ENCODE measurements at regions not wholly inside any gene's neighbourhood (a gene's known extent, or its start where the extent isn't known, plus 50 kb on each side); places are given as distances from the start of the nearest gene placed in this dataset.

- no peak for DNase-seq
Measured at GRCh38 chr1:34331020-34331926, 154.6 kb downstream of the C1orf94 start.

- no peak for DNase-seq
Measured at GRCh38 chr1:34332996-34333395, 156.3 kb downstream of the C1orf94 start.

DNA sequence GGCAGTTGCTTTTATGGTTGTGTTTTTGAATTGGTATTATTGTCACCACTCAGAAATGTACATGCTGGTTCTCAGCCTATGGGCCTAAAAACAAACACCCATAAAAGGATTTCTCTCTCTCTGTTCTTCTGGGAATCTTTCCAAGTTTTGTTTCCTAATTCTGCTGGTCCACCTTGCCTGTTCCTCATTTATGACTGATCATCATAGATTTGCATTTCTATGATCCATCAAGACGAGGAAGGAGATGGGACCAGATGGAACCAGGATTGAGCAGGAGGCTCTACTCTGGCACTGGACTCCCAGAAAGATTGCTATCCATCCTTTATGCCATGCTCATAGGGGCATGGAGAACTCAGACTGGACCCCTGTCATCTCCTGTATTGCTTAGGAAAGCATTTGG lies 162.2 kb downstream of the C1orf94 start:
- DNase-seq, result no peak

- DNase-seq, result no peak
Measured at GRCh38 chr1:34341896-34342295, 165.2 kb downstream of the C1orf94 start.

DNA sequence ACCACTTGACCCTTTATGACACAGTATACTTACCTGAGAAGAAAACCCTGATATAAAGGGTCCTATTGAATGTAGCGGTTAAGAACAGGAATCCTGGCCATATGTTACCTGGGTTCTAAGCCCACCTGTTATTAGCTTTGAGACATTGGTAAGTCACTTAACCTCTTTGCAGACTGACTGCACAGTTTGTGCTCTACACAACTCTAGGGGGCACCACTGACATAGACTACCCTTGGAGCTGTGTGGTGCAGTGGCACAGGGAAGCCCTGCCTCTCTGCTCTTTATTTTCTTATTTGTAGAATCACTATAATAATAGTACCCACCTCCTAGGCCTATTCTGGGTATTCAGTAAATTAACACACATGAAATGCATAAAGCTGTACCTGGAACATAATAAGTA lies 165.6 kb downstream of the C1orf94 start:
- no peak for DNase-seq

GRCh38 chr1:34346128-34346527 lies 169.4 kb downstream of the C1orf94 start:
- no peak for DNase-seq

DNA sequence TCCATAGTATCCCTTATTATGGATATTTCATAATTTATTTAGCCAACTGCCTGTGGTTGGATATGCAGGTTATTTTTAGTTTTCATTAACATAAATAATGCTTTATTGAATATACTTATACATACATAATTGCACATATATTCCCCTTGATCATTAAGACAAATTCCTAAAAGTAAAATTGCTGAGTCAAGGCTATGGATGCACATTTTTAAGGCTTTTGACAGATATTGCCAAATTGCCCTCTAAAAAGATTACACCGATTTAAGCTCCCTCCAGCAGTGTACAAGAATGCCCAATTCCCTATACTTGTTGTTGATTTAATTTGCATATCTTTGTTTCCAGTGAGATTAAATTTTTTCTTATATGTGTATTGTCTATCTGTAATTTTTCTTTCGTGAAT lies 176.7 kb downstream of the C1orf94 start:
- no peak for DNase-seq

- DNase-seq, result no peak
Measured at GRCh38 chr1:34354367-34354766, 177.7 kb downstream of the C1orf94 start.

DNA sequence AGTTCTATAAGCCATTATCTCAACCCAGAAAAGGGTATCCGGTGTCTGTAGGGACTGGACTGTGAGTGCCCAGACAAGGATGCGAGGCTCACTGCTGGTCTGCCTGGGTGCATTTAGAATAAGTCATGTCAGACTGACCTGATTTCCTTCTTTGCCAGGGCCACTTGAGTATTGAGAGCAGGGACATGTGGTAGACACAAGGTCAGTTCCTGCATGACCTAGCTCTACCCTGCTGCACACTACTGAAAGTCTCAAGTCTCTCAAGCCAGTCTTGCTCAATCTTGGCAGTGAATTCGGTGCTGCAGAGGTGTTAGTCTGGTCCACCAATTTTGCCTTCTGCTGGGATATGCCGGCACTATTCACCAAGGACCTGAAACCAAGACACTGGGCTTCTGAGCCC lies 180.1 kb downstream of the C1orf94 start:
- DNase-seq, result no peak

DNA sequence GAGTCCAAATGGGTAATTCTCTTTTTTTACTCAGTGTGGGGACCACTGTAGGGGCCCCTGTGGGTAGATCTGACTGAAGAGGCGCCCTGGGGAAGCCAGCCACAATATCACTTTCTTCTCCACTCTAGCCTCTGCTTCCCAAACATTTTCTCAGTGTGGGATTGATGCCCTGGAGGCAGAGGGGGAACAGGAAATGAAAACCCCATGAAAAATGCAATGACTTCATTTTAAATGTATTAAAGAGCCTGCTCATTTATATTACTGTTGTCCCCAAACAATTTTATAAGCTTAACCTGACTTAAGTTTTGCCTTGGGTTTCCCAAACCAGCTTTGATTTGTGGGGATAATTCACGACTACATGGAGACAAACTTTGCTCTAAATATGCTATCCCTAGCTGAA lies 181.9 kb downstream of the C1orf94 start:
- DNase-seq, result no peak

GRCh38 chr1:34359411-34359810 lies 182.7 kb downstream of the C1orf94 start:
- no peak for DNase-seq

DNA sequence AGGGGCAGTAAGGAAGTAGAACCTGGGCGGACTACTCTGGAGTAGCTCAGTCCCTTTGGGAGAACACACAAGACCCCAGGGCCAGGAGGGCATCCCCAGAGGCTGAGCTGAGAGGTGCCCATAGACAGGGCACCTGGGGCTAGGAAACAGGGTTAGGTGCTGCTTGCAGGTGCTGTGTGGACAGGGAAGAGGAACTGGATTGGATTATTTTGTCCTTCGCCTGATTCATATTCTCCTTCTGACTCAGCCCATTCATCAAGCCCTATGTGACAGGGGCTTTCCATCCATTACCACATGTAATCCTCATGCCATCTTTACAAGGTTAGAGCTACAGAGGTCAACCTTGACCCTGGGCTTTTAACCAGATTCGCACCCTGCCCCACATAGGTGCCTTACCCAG lies 183.9 kb downstream of the C1orf94 start:
- DNase-seq, result no peak

DNA sequence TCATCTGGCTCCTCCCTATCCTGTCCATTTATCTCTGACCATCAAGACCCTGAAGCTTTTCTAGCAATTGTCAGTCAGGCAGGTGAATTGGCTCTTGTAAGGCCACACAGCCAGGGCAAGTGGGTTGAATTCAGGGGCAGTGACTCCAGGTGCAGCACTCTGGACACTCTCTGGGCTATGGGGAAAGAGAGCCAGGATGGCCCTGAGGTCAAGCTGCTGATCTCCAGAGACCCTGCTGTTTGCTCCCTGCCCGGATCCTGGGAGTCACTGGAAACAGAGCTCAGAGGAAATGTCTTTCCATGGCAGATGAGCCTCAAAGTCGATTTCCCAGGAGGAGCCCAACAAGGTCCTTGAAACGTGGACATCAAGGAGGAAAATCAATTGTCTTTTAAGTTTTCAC lies 184.4 kb downstream of the C1orf94 start:
- no peak for DNase-seq

DNA sequence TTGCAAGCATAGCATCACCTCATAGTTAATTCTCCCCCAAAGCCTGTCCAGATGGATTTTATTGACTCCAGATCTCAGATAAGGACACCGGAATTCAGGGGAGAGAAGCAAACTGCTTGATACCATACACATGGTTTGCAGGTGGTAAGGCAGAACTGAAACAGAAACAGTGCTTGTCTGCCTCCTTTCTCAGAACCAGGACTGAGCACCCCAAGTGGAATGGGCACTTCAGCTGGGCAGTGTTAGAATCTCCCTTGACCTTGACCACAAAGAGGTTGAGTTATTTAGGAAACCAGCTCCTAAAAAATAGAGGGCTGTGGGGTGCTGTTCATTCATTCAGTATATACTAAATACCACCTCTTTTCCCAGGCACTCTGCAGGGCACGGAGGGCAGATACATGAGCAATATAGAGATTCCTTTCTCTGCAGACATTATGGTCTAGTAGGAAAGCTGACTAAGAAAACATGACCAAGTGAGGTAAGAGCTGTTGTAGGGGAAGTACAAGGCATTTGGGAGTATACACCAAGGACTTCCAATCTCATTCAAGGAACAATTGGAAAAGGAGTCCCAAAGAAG lies 185.2 kb downstream of the C1orf94 start:
- no peak for DNase-seq

DNA sequence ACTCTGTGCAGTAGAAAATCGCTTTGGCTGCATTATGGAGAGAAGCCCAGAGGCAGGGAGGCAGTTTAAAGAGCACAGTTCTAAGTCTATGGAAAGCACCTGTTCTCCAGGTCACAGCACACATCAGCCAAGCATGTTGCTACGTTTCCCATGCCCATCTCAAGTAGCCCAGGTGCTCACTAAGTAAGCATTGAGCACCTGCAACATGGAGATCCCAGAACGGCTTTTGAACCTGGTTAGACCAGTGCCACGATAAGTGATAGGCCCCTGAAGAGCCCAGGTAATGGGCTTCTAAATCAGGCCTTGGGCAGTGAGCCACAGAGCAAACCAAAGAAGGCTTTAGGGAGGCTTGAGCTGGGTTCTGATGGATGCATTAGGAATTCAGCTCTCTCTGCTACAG lies 186.2 kb downstream of the C1orf94 start:
- no peak for DNase-seq

- DNase-seq, result no peak
Measured at GRCh38 chr1:34363447-34363846, 186.7 kb downstream of the C1orf94 start.

DNA sequence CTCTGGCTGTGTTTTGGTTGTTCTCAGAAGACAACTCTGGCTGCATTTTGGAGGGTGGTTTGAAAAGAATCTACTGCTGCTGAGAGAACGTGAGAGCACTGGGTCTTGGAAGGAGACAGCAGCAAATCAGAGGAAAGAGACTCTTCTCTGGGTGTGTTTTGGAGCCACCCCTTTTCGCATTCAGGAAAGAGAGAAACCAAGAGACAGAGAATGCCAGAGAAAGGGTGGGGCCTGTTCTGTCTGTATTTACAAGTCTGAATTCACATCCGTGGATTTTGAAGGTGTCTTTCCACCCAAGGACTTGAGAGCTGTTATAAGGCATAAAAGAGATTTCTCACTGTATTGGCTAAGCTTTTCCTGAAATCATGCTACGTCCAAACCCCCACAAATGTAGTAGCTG lies 187.2 kb downstream of the C1orf94 start:
- no peak for DNase-seq

DNA sequence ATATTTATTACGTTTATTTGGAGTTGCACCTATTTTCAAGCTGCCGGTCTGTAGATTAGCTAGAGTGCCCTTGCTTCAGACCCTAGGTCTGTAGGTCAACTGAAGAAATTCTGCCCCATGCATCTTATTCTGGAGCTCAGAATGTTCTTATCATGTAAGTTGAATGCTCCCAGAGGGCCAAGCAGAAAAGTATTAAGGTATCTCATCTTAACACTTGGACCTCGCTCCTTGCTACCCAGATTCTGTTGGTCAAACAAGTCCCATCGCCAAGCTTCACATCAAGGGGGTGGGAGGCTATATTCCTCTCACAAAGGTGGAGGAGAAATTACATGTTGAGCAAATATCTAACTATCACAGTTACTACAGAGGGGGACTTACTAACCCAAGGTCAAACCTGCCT lies 187.7 kb downstream of the C1orf94 start:
- no peak for DNase-seq

DNA sequence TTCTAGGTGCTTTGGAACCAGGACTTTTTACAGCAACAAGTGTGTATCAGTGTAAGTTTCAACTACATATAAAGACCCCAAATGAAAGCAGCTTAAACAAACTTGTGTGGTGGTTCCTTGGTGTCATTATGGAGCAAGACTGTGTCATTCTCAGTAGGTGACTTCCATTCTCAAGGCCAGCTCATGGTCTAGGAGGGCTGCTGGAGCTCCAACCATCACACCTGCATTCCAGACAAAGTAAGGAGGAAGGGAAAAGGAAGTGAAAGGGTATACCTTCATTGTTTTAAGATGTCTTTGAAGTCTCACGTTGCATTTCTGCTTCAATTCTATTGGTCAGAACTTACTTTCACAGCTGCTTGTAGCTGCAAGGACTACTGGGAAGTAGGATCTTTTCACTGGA lies 188.6 kb downstream of the C1orf94 start:
- no peak for DNase-seq

DNA sequence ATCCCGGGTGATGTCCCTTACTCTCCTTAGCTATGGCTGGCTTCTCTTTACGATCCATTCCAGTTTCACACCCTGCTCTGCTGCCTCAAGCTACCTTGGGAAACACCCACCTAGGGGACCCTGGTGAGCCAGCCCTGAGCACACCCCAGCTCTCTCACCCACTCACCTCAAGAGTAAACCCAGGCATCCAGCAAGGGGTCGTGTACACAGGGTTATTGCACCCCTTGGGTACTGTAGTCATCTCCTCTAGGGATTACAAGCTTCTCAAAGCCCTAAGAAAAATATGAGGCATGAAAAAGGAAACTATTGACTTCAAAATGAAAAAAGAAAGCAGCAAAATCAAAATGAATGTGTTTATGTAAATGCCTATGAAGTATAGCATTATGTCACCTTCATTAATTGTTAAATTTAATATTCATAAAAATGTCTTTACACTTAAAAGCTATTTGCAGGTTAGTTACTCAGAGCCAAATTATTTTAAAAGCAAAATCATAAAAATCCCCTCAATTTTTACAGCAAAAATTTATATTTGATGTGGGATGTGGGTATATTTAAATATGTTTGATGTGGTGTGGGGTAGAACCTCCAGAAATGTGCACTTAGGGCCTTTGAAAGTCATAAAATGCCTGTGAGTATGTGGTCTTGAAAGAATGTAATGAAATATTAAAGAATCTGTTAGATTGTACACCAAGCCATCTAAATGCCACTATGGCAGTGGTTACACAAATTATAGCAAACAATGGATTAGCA lies 190.3 kb downstream of the C1orf94 start:
- DNase-seq, result no peak

GRCh38 chr1:34367954-34368353 lies 191.2 kb downstream of the C1orf94 start:
- DNase-seq, result no peak

GRCh38 chr1:34369701-34370455 lies 193.2 kb downstream of the C1orf94 start:
- no peak for DNase-seq

- no peak for DNase-seq
Measured at GRCh38 chr1:34370748-34371147, 194.0 kb downstream of the C1orf94 start.
